ENCODE measurements at regions not wholly inside any gene's neighbourhood (a gene's known extent, or its start where the extent isn't known, plus 50 kb on each side); places are given as distances from the start of the nearest gene placed in this dataset.
A peak's percentile ranks its signal among the peaks of the same experiment; 100 is the strongest.

GRCh38 chr9:13550519-13550918 is 271.0 kb upstream of the MPDZ start:
- no peak overlapping the region for H3K4me3 ChIP-seq
- Mint-ChIP-seq H3K27ac (no peak overlapping the region), H3K4me3 (no peak overlapping the region), H3K9me3 (no peaks in the 10 kb centered on the region), H3K36me3 (ENCODE audit: low read depth) (no peaks in the 10 kb centered on the region), H3K27me3 (ENCODE audit: insufficient read depth, low read depth, poor library complexity) (no peaks in the 10 kb centered on the region), H3K4me1 (peaks cover 15% of the 10 kb centered on the region; the same call in 2 of the 3 replicates)
- no peak overlapping the region for H3K4me2 ChIP-seq
- DNase-seq (ENCODE audit: low spot score) (peak; percentile 15), ATAC-seq (peak; percentile 53)
- no peaks in the 10 kb centered on the region for H4K20me1 ChIP-seq (replicated peaks; ENCODE audit: insufficient read depth)
- no peaks in the 10 kb centered on the region for H3F3A ChIP-seq (replicated peaks; ENCODE audit: low read depth)
- H3K36me3 ChIP-seq (ENCODE audit: insufficient read depth) = no peaks in the 10 kb centered on the region
- no peaks in the 10 kb centered on the region for H3K27me3 ChIP-seq (ENCODE audit: insufficient read depth)
- H2AFZ ChIP-seq = no peak overlapping the region
- no peaks in the 10 kb centered on the region; the same call in 1 of the 2 replicates for H3K4me1 ChIP-seq (ENCODE audit: insufficient read depth)
- TF ChIP-seq ZNF114 (CRISPR knock-in tag; IDR thresholded peaks at IDR 0.05) (no peak), CTCF (conservative IDR thresholded peaks at IDR 0.05; ENCODE audit: low read depth in 2 of 2) (0 out of 4 replicates have a peak, but pooled peaks of 1 of the 2 experiments have one; percentile 17)
- H3K27ac ChIP-seq (ENCODE audit: low read depth) = no peak overlapping the region
- H3K9me2 ChIP-seq (ENCODE audit: insufficient read depth) = no peaks in the 10 kb centered on the region
- no peaks in the 10 kb centered on the region for H3K79me2 ChIP-seq (replicated peaks; ENCODE audit: insufficient read depth)

- H3K27me3 Mint-ChIP-seq (ENCODE audit: insufficient read depth, low read depth, poor library complexity) = no peaks in the 10 kb centered on the region
- TF ChIP-seq POLR2AphosphoS5 (IDR thresholded peaks at IDR 0.05; ENCODE audit: low read depth) (no peak), CTCF (conservative IDR thresholded peaks at IDR 0.05; ENCODE audit: low read depth in 2 of 2) (no peak), STAT1 (IDR thresholded peaks at IDR 0.05; ENCODE audit: unreplicated experiment) (no peak), CREB1 (CRISPR knock-in tag; IDR thresholded peaks at IDR 0.05; ENCODE audit: low read depth) (no peak), ZNF114 (CRISPR knock-in tag; IDR thresholded peaks at IDR 0.05) (no peak), NANOG (IDR thresholded peaks at IDR 0.05; ENCODE audit: borderline replicate concordance) (no peak), EZH2phosphoT487 (IDR thresholded peaks at IDR 0.05; ENCODE audit: unreplicated experiment) (no peak), ZNF331 (CRISPR knock-in tag; IDR thresholded peaks at IDR 0.05; ENCODE audit: low read depth) (no peak)
- TF ChIP-seq, protein P1, sequence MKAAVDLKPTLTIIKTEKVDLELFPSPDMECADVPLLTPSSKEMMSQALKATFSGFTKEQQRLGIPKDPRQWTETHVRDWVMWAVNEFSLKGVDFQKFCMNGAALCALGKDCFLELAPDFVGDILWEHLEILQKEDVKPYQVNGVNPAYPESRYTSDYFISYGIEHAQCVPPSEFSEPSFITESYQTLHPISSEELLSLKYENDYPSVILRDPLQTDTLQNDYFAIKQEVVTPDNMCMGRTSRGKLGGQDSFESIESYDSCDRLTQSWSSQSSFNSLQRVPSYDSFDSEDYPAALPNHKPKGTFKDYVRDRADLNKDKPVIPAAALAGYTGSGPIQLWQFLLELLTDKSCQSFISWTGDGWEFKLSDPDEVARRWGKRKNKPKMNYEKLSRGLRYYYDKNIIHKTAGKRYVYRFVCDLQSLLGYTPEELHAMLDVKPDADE (IDR thresholded peaks at IDR 0.05) = no peak
- TF ChIP-seq, protein P2, sequence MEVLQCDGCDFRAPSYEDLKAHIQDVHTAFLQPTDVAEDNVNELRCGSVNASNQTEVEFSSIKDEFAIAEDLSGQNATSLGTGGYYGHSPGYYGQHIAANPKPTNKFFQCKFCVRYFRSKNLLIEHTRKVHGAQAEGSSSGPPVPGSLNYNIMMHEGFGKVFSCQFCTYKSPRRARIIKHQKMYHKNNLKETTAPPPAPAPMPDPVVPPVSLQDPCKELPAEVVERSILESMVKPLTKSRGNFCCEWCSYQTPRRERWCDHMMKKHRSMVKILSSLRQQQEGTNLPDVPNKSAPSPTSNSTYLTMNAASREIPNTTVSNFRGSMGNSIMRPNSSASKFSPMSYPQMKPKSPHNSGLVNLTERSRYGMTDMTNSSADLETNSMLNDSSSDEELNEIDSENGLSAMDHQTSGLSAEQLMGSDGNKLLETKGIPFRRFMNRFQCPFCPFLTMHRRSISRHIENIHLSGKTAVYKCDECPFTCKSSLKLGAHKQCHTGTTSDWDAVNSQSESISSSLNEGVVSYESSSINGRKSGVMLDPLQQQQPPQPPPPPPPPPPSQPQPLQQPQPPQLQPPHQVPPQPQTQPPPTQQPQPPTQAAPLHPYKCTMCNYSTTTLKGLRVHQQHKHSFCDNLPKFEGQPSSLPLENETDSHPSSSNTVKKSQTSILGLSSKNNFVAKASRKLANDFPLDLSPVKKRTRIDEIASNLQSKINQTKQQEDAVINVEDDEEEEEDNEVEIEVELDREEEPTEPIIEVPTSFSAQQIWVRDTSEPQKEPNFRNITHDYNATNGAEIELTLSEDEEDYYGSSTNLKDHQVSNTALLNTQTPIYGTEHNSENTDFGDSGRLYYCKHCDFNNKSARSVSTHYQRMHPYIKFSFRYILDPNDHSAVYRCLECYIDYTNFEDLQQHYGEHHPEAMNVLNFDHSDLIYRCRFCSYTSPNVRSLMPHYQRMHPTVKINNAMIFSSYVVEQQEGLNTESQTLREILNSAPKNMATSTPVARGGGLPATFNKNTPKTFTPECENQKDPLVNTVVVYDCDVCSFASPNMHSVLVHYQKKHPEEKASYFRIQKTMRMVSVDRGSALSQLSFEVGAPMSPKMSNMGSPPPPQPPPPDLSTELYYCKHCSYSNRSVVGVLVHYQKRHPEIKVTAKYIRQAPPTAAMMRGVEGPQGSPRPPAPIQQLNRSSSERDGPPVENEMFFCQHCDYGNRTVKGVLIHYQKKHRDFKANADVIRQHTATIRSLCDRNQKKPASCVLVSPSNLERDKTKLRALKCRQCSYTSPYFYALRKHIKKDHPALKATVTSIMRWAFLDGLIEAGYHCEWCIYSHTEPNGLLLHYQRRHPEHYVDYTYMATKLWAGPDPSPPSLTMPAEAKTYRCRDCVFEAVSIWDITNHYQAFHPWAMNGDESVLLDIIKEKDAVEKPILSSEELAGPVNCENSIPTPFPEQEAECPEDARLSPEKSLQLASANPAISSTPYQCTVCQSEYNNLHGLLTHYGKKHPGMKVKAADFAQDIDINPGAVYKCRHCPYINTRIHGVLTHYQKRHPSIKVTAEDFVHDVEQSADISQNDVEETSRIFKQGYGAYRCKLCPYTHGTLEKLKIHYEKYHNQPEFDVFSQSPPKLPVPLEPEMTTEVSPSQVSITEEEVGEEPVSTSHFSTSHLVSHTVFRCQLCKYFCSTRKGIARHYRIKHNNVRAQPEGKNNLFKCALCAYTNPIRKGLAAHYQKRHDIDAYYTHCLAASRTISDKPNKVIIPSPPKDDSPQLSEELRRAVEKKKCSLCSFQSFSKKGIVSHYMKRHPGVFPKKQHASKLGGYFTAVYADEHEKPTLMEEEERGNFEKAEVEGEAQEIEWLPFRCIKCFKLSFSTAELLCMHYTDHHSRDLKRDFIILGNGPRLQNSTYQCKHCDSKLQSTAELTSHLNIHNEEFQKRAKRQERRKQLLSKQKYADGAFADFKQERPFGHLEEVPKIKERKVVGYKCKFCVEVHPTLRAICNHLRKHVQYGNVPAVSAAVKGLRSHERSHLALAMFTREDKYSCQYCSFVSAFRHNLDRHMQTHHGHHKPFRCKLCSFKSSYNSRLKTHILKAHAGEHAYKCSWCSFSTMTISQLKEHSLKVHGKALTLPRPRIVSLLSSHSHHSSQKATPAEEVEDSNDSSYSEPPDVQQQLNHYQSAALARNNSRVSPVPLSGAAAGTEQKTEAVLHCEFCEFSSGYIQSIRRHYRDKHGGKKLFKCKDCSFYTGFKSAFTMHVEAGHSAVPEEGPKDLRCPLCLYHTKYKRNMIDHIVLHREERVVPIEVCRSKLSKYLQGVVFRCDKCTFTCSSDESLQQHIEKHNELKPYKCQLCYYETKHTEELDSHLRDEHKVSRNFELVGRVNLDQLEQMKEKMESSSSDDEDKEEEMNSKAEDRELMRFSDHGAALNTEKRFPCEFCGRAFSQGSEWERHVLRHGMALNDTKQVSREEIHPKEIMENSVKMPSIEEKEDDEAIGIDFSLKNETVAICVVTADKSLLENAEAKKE (CRISPR knock-in tag; IDR thresholded peaks at IDR 0.05) = no peak
- Histone ChIP-seq H4K20me1 (replicated peaks; ENCODE audit: insufficient read depth) (no peaks in the 10 kb centered on the region), H3K4me1 (ENCODE audit: insufficient read depth) (0 out of 2 replicates have a peak, but pooled peaks cover 4% of the 10 kb centered on the region), H3K4me3 (no peak overlapping the region), H2AFZ (no peak overlapping the region), H3K27me3 (ENCODE audit: insufficient read depth) (no peaks in the 10 kb centered on the region), H3K79me2 (replicated peaks; ENCODE audit: insufficient read depth) (no peaks in the 10 kb centered on the region), H3F3A (replicated peaks; ENCODE audit: low read depth) (no peaks in the 10 kb centered on the region), H3K4me2 (no peak overlapping the region), H3K36me3 (ENCODE audit: insufficient read depth) (no peaks in the 10 kb centered on the region), H3K27ac (ENCODE audit: low read depth) (no peak overlapping the region), H3K9me2 (ENCODE audit: insufficient read depth) (no peaks in the 10 kb centered on the region)
- H3K4me1 Mint-ChIP-seq = peaks cover 11% of the 10 kb centered on the region; the same call in 2 of the 3 replicates
- DNase-seq (ENCODE audit: low spot score) (no peak), ATAC-seq (no peak)
- H3K27ac Mint-ChIP-seq = no peak overlapping the region
- no peaks in the 10 kb centered on the region for H3K36me3 Mint-ChIP-seq (ENCODE audit: low read depth)
- H3K9me3 Mint-ChIP-seq = no peaks in the 10 kb centered on the region
- no peak overlapping the region for H3K4me3 Mint-ChIP-seq
These were observed 269.0 kb upstream of the MPDZ start for GRCh38 chr9:13548535-13548934.

Data from GM23338 (cell line).